GM06990 (cell line): ENCODE measurements at regions not wholly inside any gene's neighbourhood (a gene's known extent, or its start where the extent isn't known, plus 50 kb on each side); places are given as distances from the start of the nearest gene placed in this dataset.

Source experiments
- DNase-seq: peaks from one replicate; pipeline ENCODE4 v3.0.0-alpha.2; 2011; ENCODE audit not compliant: insufficient read length; ENCODE audit errors: extremely low read depth
- H3K27me3 ChIP-seq: replicated peaks from 2 replicates; pipeline ENCODE4 v1.6.0; 2011; ENCODE audit warnings: low read length; ENCODE audit not compliant: control insufficient read depth, insufficient read depth
- H3K36me3 ChIP-seq: 2 replicates; pipeline ENCODE4 v1.5.1; 2011; ENCODE audit warnings: low read length; ENCODE audit not compliant: control insufficient read depth, insufficient read depth
- H3K4me3 ChIP-seq: replicated peaks from 2 replicates; pipeline ENCODE4 v1.5.1; 2011; ENCODE audit warnings: low read depth, mild to moderate bottlenecking, control low read depth, low read length
- TF ChIP-seq, protein P1 (sequence below): IDR thresholded peaks from 2 replicates; pipeline ENCODE4 v1.5.1; 2011; ENCODE audit warnings: low read length, control low read depth, mild to moderate bottlenecking, inconsistent platforms; ENCODE audit not compliant: insufficient read depth, poor library complexity, severe bottlenecking

DNA sequence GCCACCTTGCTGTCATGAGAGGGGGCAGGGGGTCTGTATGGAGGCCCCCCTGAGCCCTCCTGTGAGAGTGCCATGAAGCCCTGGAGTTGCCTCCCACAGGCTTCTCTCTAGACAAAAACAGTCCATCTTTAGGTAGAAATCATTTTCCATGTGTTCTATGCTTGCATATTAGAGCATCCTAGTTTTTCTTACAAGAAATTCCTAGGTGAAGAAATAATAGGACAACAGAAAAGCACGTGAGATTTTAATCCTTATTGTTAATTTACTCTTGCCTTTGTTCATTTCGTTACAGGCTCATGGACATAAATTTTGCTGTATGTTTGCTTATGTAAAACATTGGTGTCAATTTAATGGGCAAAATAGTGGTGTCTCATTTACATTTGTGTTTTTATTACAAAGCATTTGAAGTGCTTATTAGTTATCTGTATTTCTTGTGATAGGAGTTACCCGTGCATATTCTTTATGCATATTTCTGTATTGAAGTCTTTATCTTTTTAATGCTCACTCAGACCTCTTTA, 336.9 kb upstream of the RAB6C start:
- no peak overlapping the region for H3K4me3 ChIP-seq
- DNase-seq: no peak
- no peaks in the 10 kb centered on the region for H3K27me3 ChIP-seq
- no peaks in the 10 kb centered on the region for H3K36me3 ChIP-seq
- TF ChIP-seq, protein P1, sequence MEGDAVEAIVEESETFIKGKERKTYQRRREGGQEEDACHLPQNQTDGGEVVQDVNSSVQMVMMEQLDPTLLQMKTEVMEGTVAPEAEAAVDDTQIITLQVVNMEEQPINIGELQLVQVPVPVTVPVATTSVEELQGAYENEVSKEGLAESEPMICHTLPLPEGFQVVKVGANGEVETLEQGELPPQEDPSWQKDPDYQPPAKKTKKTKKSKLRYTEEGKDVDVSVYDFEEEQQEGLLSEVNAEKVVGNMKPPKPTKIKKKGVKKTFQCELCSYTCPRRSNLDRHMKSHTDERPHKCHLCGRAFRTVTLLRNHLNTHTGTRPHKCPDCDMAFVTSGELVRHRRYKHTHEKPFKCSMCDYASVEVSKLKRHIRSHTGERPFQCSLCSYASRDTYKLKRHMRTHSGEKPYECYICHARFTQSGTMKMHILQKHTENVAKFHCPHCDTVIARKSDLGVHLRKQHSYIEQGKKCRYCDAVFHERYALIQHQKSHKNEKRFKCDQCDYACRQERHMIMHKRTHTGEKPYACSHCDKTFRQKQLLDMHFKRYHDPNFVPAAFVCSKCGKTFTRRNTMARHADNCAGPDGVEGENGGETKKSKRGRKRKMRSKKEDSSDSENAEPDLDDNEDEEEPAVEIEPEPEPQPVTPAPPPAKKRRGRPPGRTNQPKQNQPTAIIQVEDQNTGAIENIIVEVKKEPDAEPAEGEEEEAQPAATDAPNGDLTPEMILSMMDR: no peak

DNA sequence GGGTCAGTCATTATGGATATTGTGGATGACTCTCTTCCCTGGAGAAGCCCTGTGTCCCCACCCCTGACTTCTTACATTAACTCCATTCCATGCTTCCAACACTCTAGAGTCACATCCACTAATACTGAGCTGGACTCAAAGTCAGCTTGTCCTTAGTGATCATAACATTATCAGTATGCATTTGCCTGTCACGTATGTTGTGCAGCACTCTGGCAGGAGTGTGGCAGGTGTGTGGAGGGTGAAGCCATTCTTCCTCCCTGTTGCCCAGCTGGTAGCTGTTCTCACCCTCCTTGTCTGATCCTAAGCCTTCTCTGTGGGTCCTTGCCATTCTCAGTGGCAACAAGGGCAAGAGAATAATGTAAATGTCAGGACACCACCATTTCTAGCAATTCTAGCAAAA, 334.1 kb upstream of the RAB6C start:
- Histone ChIP-seq H3K27me3 (no peaks in the 10 kb centered on the region), H3K36me3 (no peaks in the 10 kb centered on the region), H3K4me3 (no peak overlapping the region)
- no peak for DNase-seq
- TF ChIP-seq, protein P1: no peak

DNA sequence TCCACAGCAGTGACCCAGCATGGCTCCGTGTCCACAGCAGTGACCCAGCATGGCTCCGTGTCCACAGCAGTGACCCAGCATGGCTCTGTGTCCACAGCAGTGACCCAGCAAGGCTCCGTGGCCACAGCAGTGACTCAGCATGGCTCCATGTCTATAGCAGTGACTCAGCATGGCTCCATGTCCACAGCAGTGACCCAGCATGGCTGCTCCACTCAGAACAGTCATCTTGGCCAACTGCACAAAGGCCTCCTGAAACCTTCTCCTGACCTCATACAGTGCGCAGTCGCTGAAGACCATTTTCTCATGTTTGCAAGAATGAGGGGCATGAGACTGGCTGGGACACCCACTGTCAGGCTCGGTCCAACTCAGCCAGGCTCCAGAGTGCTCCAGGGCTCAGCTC, 333.4 kb upstream of the RAB6C start:
- TF ChIP-seq, protein P1: no peak
- Histone ChIP-seq H3K36me3 (no peaks in the 10 kb centered on the region), H3K27me3 (no peaks in the 10 kb centered on the region), H3K4me3 (no peak overlapping the region)
- DNase-seq: no peak

DNA sequence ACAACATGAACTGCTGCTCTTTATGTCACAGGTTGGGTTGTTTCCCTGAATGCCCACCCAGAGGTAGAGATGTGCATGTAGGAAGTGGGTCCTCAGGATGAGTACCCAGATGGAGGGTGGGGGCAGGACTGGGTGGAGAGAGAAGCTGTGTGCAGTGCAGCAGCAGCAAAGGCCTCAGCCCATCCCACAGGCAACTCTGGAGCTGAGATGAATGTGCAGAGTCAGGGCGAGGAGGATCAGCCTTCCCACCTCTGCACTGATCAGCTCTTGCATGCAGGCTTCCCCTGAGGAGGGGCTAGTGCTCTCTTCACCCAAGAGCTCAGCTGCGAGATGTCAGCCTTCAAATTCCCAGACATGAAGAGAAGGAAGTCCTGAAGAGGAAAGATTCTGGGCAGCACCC, 326.2 kb upstream of the RAB6C start:
- H3K27me3 ChIP-seq: peaks cover 1% of the 10 kb centered on the region; the same call in 1 of the 2 replicates
- TF ChIP-seq, protein P1: no peak
- no peaks in the 10 kb centered on the region for H3K36me3 ChIP-seq
- no peak overlapping the region for H3K4me3 ChIP-seq
- no peak for DNase-seq

DNA sequence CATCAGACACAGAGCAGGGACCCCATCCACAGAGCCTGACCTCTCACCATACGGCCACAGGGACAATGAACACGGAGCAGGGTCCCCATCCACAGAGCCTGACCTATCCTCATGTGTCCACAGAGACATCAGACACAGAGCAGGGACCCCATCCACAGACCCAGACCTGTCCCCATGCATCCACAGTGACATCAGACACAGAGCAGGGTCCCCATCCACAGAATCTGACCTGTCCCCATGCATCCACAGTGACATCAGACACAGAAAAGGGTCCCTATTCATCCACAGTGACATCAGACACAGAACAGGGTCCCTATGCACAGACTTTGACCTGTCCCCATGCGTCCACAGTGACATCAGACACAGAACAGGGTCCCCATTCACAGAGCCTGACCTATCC, 325.1 kb upstream of the RAB6C start:
- H3K36me3 ChIP-seq: no peaks in the 10 kb centered on the region
- H3K4me3 ChIP-seq: no peak overlapping the region
- peaks cover 1% of the 10 kb centered on the region; the same call in 1 of the 2 replicates for H3K27me3 ChIP-seq
- no peak for DNase-seq
- TF ChIP-seq, protein P1: no peak

DNA sequence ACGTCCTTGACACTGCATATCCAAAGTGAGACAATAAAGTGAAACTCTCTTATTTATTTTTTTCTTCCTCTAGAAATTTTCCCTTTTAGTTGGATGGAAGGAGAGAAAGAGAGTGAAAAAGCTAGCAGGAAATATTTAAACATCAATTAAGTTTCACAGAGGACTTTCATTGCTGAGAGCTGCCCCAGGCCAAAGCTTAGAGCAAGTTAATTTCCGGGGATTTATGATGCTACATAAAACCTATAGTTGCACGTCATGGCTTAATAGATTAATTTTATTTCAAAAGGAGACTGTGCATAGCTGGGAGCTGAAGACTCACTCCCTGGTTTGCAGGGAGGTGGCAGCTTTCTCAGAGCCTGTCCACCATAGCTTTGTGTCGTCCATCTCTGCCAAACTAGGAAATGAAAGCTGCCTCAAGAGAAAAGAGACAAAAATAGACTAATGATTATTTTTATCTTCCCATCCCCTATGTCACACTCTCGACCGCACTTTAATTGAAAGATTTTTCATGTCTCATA, 323.3 kb upstream of the RAB6C start:
- DNase-seq: no peak
- TF ChIP-seq, protein P1: no peak
- no peaks in the 10 kb centered on the region for H3K36me3 ChIP-seq
- no peak overlapping the region for H3K4me3 ChIP-seq
- peaks cover 1% of the 10 kb centered on the region for H3K27me3 ChIP-seq
